ENCODE measurements at regions not wholly inside any gene's neighbourhood (a gene's known extent, or its start where the extent isn't known, plus 50 kb on each side); places are given as distances from the start of the nearest gene placed in this dataset.

- peak; percentile 37 for TF ChIP-seq CTCF (IDR thresholded peaks at IDR 0.05; ENCODE audit: poor library complexity)
- no peak for TF ChIP-seq EZH2phosphoT487 (IDR thresholded peaks at IDR 0.05; ENCODE audit: low read depth, severe bottlenecking, unreplicated experiment)
- TF ChIP-seq EZH2 (IDR thresholded peaks at IDR 0.05; ENCODE audit: borderline replicate concordance), result no peak
These were observed 90.5 kb upstream of the SOX9 start for GRCh38 chr17:72030067-72030899.

Data from hepatocyte (in vitro differentiated cells).